ENCODE measurements at regions not wholly inside any gene's neighbourhood (a gene's known extent, or its start where the extent isn't known, plus 50 kb on each side); places are given as distances from the start of the nearest gene placed in this dataset.

DNA sequence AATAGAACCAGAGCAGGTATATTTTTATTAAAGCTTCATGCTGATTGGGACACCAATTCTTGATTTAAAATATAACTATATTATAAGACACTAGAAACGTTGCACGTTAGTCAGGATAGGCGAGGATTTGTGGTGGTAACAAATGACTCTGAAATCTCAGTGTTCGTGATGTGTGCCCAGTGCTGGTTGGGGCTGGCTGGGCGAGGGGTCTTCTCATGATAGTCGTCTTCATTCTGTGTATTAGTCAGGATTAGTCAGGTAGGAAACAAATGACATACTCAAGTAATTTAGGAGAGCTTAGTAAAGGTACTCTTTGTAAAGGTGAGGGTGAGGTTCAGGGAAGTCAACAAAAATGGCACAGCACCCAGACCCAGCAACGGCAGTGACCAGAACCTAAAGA is 73.9 kb upstream of the HIF1A start:
- TF ChIP-seq, protein P1, sequence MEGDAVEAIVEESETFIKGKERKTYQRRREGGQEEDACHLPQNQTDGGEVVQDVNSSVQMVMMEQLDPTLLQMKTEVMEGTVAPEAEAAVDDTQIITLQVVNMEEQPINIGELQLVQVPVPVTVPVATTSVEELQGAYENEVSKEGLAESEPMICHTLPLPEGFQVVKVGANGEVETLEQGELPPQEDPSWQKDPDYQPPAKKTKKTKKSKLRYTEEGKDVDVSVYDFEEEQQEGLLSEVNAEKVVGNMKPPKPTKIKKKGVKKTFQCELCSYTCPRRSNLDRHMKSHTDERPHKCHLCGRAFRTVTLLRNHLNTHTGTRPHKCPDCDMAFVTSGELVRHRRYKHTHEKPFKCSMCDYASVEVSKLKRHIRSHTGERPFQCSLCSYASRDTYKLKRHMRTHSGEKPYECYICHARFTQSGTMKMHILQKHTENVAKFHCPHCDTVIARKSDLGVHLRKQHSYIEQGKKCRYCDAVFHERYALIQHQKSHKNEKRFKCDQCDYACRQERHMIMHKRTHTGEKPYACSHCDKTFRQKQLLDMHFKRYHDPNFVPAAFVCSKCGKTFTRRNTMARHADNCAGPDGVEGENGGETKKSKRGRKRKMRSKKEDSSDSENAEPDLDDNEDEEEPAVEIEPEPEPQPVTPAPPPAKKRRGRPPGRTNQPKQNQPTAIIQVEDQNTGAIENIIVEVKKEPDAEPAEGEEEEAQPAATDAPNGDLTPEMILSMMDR (IDR thresholded peaks at IDR 0.05) = no peak
- no peaks in the 10 kb centered on the region for H3K36me3 ChIP-seq
- H3K27ac ChIP-seq = no peak overlapping the region
- DNase-seq = no peak
- H3K4me3 ChIP-seq = no peak overlapping the region
- peaks cover 0 to 8% (median 0%) of the 10 kb centered on the region in 4 donors for H3K4me1 ChIP-seq
- intact Hi-C loops (cut with DNase I; ENCODE audit: low total_unique reads) = no loop called here
- no peaks in the 10 kb centered on the region for H3K9me3 ChIP-seq
- H3K27me3 ChIP-seq = no peaks in the 10 kb centered on the region

DNA sequence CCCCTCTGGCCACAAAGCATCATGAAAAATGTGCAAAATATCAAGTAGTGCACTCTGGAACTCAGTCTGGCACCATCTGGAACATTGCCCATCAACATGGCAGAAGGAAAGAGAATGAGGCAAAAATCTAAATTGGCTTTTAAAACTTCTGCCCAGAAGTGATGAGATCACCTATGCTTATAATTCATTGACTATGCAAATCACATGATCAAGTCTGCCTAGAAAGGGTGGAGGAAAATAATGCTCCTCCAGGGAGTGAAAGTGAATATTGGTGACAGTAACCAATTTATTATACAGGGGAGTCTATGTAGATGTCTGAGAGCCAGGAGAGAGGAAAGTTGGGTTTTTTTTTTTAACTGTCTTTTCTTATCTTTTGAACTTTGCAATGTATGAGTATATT is 73.3 kb upstream of the HIF1A start:
- TF ChIP-seq, protein P1 (IDR thresholded peaks at IDR 0.05) = no peak
- H3K27ac ChIP-seq = no peak overlapping the region
- no peaks in the 10 kb centered on the region for H3K36me3 ChIP-seq
- no peak overlapping the region for H3K4me3 ChIP-seq
- no peaks in the 10 kb centered on the region for H3K9me3 ChIP-seq
- no peak for DNase-seq
- H3K4me1 ChIP-seq = peaks cover 0 to 8% (median 0%) of the 10 kb centered on the region in 4 donors
- intact Hi-C loops (cut with DNase I; ENCODE audit: low total_unique reads) = no loop called here
- H3K27me3 ChIP-seq = no peaks in the 10 kb centered on the region

DNA sequence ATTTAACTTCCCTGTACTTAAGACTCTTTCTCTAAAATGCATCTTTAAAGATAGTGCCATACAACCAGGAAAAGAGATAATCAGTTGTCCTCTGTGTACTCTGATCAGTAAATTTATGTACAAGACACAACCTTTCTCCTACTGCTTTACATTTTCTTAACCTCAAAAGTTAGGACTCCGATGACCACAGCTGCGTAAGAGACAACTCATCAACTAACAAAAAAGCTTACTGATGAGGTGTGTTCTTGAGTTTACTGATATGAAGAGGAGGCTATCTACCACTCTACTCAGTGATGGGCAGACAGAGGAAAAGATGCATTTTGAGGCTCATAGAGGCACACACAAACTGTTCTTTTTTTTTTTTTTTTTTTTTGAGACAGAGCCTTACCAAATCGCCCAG is 71.4 kb upstream of the HIF1A start:
- intact Hi-C loops (cut with DNase I; ENCODE audit: low total_unique reads) = no loop called here
- H3K4me1 ChIP-seq = peaks cover 0 to 8% (median 0%) of the 10 kb centered on the region in 4 donors
- TF ChIP-seq, protein P1 (IDR thresholded peaks at IDR 0.05) = no peak
- H3K27ac ChIP-seq = no peak overlapping the region
- no peak overlapping the region for H3K4me3 ChIP-seq
- H3K27me3 ChIP-seq = no peaks in the 10 kb centered on the region
- no peaks in the 10 kb centered on the region for H3K9me3 ChIP-seq
- no peak for DNase-seq
- H3K36me3 ChIP-seq = no peaks in the 10 kb centered on the region

DNA sequence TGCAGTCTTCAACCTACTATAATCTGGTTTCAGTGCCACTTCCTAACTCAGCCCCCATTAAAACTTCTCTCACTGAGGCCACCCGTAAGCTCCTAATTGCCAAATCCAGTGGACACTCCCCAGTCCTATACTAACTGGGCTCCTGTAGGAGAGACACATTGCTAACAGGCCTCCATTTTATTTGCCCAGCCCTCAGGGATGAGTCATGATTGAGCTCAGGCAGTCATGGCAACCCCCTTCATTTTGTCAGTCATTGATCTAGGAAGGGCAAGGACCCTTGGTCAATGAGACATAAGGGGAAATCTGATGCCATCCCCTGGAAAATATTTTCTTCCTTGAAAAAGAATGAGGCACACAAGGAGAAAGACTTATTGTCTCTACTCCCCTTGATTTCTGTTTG is 70.1 kb upstream of the HIF1A start:
- peaks cover 0 to 8% (median 0%) of the 10 kb centered on the region in 4 donors for H3K4me1 ChIP-seq
- H3K4me3 ChIP-seq = no peak overlapping the region
- H3K27ac ChIP-seq = no peak overlapping the region
- no peaks in the 10 kb centered on the region for H3K9me3 ChIP-seq
- TF ChIP-seq, protein P1 (IDR thresholded peaks at IDR 0.05) = no peak
- intact Hi-C loops (cut with DNase I; ENCODE audit: low total_unique reads) = no loop called here
- no peaks in the 10 kb centered on the region for H3K27me3 ChIP-seq
- DNase-seq = no peak
- no peaks in the 10 kb centered on the region for H3K36me3 ChIP-seq

DNA sequence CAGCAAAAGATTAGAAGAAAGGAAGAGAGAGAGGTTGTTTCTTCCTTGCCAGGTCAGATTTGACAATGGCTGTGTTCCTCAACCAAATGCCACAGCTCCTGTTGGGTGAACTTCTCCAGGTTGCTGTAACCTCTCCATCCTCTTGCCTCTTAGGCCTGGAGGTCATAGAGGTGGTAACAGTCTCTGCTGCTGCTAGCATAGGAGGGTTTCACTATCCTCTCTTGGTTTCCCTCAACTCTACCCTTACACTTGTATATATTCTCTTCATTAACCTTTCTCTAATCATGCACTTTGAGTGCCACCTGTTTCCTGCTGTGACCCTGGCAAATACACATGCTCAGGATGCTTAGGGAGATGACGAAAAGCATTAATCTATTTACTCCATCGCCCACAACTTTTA is 67.7 kb upstream of the HIF1A start:
- Histone ChIP-seq H3K27ac (no peak overlapping the region), H3K27me3 (no peaks in the 10 kb centered on the region), H3K9me3 (no peaks in the 10 kb centered on the region), H3K4me1 (no peaks in the 10 kb centered on the region), H3K36me3 (no peaks in the 10 kb centered on the region), H3K4me3 (no peak overlapping the region)
- intact Hi-C loops (cut with DNase I; ENCODE audit: low total_unique reads) = no loop called here
- DNase-seq = no peak
- TF ChIP-seq, protein P1 (IDR thresholded peaks at IDR 0.05) = no peak
